DMS53 treated with DMSO at 0.1 percent for 48 hours (cell line): ENCODE measurements at regions not wholly inside any gene's neighbourhood (a gene's known extent, or its start where the extent isn't known, plus 50 kb on each side); places are given as distances from the start of the nearest gene placed in this dataset.
A peak's percentile ranks its signal among the peaks of the same experiment; 100 is the strongest.
"Not testable (repeated sequence)": the region's sequence is repeated elsewhere in the genome, so short reads cannot be mapped to it uniquely, and the experiment has no call there.

Source experiments
- DNase-seq: peaks from one replicate; lab custom pipeline; 2025; ENCODE audit not compliant: unreplicated experiment; lab: John Stamatoyannopoulos, UW

- DNase-seq = no peak
Measured at GRCh38 chr12:16884819-16885218, 278.9 kb upstream of the LMO3 start.

DNA sequence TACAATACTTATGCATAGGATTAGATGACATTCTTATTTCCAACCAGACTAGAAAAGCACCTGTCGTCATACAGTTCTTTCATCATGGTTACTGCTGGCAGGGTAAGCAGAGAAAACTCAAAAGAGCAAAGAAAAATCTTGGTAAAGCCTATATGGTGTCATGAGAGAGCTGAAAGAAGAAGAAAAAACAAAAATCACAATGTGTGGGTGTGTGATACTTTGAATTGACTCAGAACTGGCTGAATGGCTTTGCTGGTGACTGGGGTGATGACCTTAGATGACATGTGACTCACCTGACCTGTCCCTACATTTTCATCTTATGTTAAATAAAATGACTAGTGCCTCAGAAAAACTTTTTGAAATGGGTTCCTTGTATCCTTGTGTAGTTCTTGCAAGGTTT lies 278.1 kb upstream of the LMO3 start:
- no peak for DNase-seq

- DNase-seq = no peak
Measured at GRCh38 chr12:16881986-16882570, 276.1 kb upstream of the LMO3 start.

DNA sequence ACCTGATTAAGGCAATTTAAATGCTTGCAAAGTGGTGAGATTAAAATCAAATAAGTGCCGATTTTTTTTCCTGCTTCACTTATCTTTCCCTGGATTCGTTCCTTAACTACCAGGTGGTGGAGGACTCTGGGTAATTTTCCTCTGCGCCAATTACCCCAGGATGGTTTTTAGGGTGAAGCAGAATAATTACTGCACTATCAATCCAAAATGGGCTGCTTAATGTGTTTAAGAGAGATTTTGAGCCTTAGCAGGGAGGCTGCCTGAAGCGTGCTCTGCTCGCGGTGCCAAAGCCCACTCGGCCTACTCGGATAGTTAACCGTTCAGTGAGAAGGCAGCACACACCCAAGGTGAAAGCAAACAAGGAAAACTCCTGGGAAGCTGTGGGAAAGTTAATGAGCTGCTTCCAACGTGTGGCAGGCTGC lies 274.9 kb upstream of the LMO3 start:
- no peak for DNase-seq

- DNase-seq = no peak
Measured at GRCh38 chr12:16870845-16871244, 264.9 kb upstream of the LMO3 start.

GRCh38 chr12:16863742-16864141 lies 257.8 kb upstream of the LMO3 start:
- no peak for DNase-seq

- no peak for DNase-seq
Measured at GRCh38 chr12:16857456-16857923, 251.5 kb upstream of the LMO3 start.

- no peak for DNase-seq
Measured at GRCh38 chr12:16854465-16854864, 248.5 kb upstream of the LMO3 start.

- no peak for DNase-seq
Measured at GRCh38 chr12:16849473-16849872, 243.5 kb upstream of the LMO3 start.

DNA sequence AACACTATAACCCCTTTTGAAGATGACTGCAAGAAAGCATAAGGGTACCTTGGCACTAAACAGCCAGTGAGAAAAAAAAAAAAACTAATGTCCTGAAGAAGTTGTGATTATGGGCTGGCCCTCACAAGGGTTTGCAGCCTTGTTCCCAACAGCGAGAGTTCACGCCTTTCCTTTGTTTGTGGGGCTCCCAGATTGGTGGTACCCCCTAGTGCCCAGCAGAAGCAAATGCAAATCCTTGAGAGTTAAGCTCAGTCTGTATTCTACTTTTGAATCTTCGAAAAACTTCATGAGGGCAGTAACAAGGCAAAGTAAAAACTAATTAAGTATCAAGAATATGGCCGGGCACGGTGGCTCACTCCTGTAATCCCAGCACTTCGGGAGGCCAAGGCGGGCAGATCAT lies 238.9 kb upstream of the LMO3 start:
- DNase-seq = no peak

DNA sequence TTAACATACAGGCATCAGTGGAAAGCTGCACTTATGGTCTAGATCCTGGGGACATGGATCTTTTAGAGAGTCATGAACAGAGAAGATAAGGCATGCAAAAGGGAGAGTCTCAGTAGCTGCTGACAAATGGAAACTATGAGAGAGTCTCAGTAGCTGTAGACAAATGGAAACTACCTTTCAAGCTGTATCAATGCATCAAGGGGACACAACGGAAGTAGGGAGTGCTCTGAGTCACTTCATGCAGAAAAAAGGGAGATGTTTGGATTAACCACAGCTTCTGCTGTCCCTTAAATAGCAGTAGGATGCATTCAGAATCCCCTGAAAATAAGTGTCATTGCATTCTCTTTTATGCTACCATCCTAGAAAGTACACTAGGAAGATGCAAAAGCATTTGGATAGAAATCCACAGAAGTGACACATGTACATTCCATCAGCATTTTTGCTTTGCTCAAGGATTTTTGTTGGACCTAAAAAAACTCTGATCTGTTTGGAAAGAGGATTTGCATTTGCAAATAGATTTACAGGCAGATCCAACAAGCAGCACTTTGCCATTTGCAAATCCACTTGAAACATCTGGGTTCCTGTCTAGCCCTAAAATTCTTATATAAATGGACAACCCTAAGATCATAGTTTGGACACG lies 227.5 kb upstream of the LMO3 start:
- DNase-seq = no peak

DNA sequence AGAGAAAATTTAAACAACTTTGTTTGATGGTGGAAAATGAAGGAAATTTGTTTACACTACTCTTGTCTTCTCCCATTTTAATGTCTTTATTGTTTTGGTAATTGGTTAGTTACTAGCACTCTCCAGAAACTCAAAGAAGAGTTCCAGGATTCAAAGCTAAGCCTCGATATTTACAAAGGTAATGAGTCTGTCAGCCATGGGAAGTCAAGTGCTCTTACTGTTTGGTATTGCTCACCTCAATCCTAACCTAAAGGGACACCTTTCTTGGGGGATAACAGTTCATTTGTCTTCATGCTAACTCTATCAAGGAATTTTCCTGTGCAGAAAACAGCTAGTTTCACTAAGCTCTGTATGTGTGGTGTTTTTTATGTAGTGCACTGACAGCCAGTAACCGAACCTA lies 222.9 kb upstream of the LMO3 start:
- DNase-seq = peak; percentile 45

GRCh38 chr12:16807731-16808130 lies 201.8 kb upstream of the LMO3 start:
- no peak for DNase-seq

GRCh38 chr12:16796168-16796567 lies 190.2 kb upstream of the LMO3 start:
- DNase-seq = no peak

- no peak for DNase-seq
Measured at GRCh38 chr12:16789204-16789790, 183.3 kb upstream of the LMO3 start.

- DNase-seq = no peak
Measured at GRCh38 chr12:16788506-16789203, 182.7 kb upstream of the LMO3 start.

GRCh38 chr12:16785953-16786352 lies 180.0 kb upstream of the LMO3 start:
- DNase-seq = no peak

GRCh38 chr12:16785524-16785923 lies 179.6 kb upstream of the LMO3 start:
- no peak for DNase-seq

- not testable (repeated sequence) for DNase-seq
Measured at GRCh38 chr12:16769129-16769528, 163.2 kb upstream of the LMO3 start.

GRCh38 chr12:16766736-16767135 lies 160.8 kb upstream of the LMO3 start:
- DNase-seq = no peak

GRCh38 chr12:16763901-16764300 lies 157.9 kb upstream of the LMO3 start:
- DNase-seq = no peak
